ENCODE measurements at regions not wholly inside any gene's neighbourhood (a gene's known extent, or its start where the extent isn't known, plus 50 kb on each side); places are given as distances from the start of the nearest gene placed in this dataset.

DNA sequence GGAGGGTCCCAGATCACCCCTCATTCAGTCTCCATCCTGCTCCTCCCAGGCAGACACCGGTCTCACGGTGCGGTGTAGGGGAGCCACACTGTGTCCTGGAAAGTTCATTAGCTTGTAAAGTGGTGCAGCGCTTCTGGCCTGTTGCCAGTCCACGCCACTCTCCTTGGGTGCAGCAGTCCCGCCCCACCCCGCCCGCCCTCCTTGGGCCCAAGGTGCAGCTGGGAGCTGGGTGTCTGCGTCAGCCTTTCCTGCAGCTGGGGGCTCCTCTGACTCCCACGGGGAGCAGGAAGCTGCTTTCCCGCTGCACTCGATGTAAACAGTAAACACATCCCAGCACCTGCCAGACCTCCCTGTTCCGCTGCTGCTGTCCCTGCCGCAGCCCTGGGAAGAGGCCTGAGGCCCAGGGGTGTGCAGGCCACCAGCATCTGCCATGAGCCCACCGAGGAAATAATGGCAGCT is 53.8 kb upstream of the ASB18 start:
- Mint-ChIP-seq H3K9me3 (peaks cover 4% of the 10 kb centered on the region), H3K27me3 (ENCODE audit: low read depth) (no peaks in the 10 kb centered on the region), H3K36me3 (ENCODE audit: low read depth) (peaks cover 3% of the 10 kb centered on the region), H3K4me3 (no peak overlapping the region), H3K4me1 (no peaks in the 10 kb centered on the region), H3K27ac (no peak overlapping the region)
- TF ChIP-seq, protein P1, sequence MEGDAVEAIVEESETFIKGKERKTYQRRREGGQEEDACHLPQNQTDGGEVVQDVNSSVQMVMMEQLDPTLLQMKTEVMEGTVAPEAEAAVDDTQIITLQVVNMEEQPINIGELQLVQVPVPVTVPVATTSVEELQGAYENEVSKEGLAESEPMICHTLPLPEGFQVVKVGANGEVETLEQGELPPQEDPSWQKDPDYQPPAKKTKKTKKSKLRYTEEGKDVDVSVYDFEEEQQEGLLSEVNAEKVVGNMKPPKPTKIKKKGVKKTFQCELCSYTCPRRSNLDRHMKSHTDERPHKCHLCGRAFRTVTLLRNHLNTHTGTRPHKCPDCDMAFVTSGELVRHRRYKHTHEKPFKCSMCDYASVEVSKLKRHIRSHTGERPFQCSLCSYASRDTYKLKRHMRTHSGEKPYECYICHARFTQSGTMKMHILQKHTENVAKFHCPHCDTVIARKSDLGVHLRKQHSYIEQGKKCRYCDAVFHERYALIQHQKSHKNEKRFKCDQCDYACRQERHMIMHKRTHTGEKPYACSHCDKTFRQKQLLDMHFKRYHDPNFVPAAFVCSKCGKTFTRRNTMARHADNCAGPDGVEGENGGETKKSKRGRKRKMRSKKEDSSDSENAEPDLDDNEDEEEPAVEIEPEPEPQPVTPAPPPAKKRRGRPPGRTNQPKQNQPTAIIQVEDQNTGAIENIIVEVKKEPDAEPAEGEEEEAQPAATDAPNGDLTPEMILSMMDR (IDR thresholded peaks at IDR 0.05; ENCODE audit: unreplicated experiment in 3 of 3), result no peak

DNA sequence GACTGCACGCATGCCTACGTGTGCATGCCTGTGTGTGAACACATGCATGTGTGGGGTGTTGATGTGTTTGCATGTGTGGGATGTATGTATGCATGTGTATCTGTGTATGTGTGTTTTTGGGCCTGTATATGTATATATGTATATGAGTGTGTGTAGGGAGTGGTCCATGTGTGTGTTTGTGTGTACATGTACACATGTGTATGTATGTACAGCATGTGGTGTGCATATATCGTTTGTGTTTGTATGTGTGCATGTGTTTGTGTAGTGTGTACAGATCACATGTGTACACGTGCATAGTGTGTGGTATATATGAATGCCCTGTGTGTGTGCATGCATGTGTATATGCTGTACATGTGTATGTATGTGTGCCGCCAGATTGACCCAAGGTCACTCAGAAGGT is 54.2 kb upstream of the ASB18 start:
- H3K4me3 Mint-ChIP-seq, result no peak overlapping the region
- no peaks in the 10 kb centered on the region for H3K4me1 Mint-ChIP-seq
- peaks cover 3% of the 10 kb centered on the region for H3K36me3 Mint-ChIP-seq (ENCODE audit: low read depth)
- TF ChIP-seq, protein P1 (IDR thresholded peaks at IDR 0.05; ENCODE audit: unreplicated experiment in 3 of 3), result no peak
- no peaks in the 10 kb centered on the region for H3K27me3 Mint-ChIP-seq (ENCODE audit: low read depth)
- H3K9me3 Mint-ChIP-seq, result peaks cover 4% of the 10 kb centered on the region
- no peak overlapping the region for H3K27ac Mint-ChIP-seq

DNA sequence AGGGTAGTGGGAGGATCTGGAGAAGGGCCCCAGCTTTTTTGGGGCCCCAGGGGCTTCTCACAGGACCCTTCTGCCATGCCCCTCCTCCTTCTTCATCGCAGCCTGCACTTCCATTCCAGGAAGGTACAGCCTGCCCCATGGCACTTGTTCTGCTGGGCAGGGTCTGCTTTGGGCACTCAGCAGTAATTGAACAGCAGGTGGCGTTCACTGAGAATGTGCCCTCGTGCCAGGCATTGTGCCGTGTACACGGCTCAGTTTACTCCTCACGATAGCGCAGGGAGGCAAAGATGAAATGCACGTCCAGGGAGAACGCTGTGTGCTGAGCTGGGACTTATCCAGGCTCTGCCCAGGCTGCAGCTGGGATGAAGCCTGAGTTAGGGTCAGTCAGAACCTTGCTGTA is 54.8 kb upstream of the ASB18 start:
- Mint-ChIP-seq H3K9me3 (peaks cover 2% of the 10 kb centered on the region), H3K4me3 (no peak overlapping the region), H3K36me3 (ENCODE audit: low read depth) (peaks cover 3% of the 10 kb centered on the region), H3K27me3 (ENCODE audit: low read depth) (no peaks in the 10 kb centered on the region), H3K27ac (no peak overlapping the region), H3K4me1 (no peaks in the 10 kb centered on the region)
- TF ChIP-seq, protein P1 (IDR thresholded peaks at IDR 0.05; ENCODE audit: unreplicated experiment in 3 of 3), result no peak

DNA sequence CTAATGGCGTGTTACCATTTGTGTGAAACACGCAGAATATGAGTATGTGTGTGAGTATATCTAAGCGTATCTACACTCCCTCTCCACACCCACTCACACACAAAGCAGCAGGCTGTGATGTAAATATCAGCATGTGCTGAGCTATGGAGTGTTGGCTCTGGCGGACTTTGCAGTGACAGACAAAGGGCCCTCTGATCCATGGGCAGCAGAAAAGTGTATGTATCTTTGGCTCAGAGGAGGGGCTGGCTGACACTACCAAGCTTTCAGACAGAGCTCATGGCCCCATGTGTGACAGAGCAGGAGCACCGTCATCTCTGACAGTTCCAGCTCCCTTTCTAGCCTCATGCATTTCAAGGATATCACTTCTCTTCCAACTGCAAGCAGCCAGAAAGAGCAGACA is 57.2 kb upstream of the ASB18 start:
- no peak overlapping the region for H3K4me3 Mint-ChIP-seq
- H3K9me3 Mint-ChIP-seq, result peaks cover 2% of the 10 kb centered on the region
- H3K4me1 Mint-ChIP-seq, result no peaks in the 10 kb centered on the region
- peaks cover 3% of the 10 kb centered on the region for H3K36me3 Mint-ChIP-seq (ENCODE audit: low read depth)
- H3K27me3 Mint-ChIP-seq (ENCODE audit: low read depth), result no peaks in the 10 kb centered on the region
- TF ChIP-seq, protein P1 (IDR thresholded peaks at IDR 0.05; ENCODE audit: unreplicated experiment in 3 of 3), result no peak
- no peak overlapping the region for H3K27ac Mint-ChIP-seq

DNA sequence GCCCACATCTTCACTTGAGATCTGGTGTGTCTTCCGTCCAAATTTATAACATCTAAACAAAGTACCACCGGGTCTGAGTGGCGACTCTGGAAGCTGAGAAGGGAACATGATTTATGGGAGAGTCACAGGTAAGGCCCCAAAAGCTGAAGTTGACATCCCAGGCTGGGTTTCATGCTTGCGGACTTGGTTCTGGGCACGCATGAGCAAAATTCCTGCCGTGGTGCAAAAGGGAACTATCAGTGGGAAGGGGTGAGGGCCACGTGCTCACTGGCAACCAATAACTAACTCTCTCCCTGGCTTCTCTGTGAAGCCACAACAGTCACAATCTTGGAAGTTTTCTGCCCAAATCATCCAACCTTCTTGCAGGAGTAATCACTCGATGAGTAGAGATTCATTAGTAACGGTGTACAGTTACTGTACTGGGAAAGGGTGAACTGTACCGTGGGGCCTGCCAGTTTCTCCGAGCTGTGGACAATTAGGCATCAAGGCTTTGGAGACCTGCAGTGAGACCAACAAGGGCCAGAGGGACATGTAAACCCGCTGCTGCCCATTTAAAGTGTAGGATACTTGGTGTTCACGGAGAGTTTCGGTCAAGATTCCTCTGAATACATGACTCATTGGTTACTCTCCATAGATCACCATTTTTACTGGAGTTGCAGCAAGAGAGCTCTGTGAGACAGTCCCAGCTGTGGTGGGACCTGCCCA is 69.4 kb upstream of the ASB18 start:
- peaks cover 8% of the 10 kb centered on the region for H3K27me3 Mint-ChIP-seq (ENCODE audit: low read depth)
- H3K4me1 Mint-ChIP-seq, result peaks cover 19% of the 10 kb centered on the region
- TF ChIP-seq, protein P1 (IDR thresholded peaks at IDR 0.05; ENCODE audit: unreplicated experiment in 3 of 3), result no peak
- H3K27ac Mint-ChIP-seq, result no peak overlapping the region
- H3K9me3 Mint-ChIP-seq, result peaks cover 2% of the 10 kb centered on the region
- peaks cover 9% of the 10 kb centered on the region for H3K36me3 Mint-ChIP-seq (ENCODE audit: low read depth)
- H3K4me3 Mint-ChIP-seq, result no peak overlapping the region
